ENCODE measurements at regions not wholly inside any gene's neighbourhood (a gene's known extent, or its start where the extent isn't known, plus 50 kb on each side); places are given as distances from the start of the nearest gene placed in this dataset.

DNA sequence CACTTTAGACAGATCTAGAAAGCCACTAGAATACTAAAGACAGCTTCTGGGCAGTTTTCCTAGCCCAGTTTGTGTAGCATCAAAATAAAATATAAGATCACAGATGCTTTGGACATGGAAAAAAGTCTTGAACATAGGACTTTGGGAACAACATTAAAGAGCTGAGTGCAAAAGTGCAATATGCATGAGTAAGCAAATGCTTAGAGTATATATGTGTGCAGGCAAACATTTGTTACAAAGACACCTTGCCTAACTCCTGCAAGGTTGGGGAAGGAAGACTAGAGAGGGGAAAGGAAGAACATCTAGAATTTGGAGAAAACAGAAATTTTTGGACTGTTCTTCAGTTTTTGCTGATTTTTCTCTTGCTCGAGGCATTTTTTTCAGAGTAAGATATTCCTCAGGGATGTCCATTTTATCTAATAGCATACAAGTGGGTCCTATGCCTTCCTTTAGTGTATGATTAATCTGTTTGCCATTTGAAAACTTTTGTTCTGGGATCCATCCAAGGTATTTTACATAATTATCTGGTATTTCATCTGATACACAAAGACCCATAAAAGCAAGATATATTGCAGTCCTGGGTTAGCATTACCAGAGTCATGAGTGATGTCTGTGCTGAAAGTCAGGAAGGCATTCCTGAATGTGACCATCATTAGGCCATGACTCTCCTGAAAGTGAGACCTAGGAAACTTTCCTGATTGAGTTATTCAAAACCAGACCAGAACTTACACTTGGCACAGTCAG lies 142.0 kb upstream of the RGMB start:
- Mint-ChIP-seq H3K27ac (ENCODE audit: unreplicated experiment) (no peak overlapping the region), H3K4me3 (ENCODE audit: unreplicated experiment) (no peak overlapping the region), H3K36me3 (ENCODE audit: unreplicated experiment) (peaks cover 6% of the 10 kb centered on the region), H3K27me3 (ENCODE audit: unreplicated experiment) (no peaks in the 10 kb centered on the region), H3K4me1 (ENCODE audit: unreplicated experiment) (peaks cover 28% of the 10 kb centered on the region), H3K9me3 (ENCODE audit: unreplicated experiment) (peaks cover 16% of the 10 kb centered on the region)
- DNase-seq (ENCODE audit: extremely low spot score, unreplicated experiment), result no peak
- TF ChIP-seq, protein P1, sequence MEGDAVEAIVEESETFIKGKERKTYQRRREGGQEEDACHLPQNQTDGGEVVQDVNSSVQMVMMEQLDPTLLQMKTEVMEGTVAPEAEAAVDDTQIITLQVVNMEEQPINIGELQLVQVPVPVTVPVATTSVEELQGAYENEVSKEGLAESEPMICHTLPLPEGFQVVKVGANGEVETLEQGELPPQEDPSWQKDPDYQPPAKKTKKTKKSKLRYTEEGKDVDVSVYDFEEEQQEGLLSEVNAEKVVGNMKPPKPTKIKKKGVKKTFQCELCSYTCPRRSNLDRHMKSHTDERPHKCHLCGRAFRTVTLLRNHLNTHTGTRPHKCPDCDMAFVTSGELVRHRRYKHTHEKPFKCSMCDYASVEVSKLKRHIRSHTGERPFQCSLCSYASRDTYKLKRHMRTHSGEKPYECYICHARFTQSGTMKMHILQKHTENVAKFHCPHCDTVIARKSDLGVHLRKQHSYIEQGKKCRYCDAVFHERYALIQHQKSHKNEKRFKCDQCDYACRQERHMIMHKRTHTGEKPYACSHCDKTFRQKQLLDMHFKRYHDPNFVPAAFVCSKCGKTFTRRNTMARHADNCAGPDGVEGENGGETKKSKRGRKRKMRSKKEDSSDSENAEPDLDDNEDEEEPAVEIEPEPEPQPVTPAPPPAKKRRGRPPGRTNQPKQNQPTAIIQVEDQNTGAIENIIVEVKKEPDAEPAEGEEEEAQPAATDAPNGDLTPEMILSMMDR (IDR thresholded peaks at IDR 0.05), result no peak

DNA sequence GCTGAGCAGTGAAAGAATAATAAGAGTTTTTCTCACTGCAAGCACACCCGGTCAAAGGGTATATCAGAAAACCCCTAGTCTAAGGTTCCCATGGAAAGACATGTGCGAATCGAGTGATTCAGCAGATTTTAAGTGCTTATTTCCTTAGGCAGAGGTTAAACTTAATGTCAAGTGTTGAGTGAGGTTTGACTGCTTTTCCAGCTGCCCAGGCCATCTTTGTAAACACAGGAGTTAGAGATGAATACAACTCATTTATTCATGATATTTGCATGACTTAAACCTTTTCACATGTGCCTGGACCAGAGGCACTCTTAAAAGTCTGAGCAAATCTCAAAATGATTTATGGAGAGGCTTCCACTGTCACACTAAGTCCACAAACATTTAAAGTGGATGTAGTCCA lies 137.8 kb upstream of the RGMB start:
- no peak for DNase-seq (ENCODE audit: extremely low spot score, unreplicated experiment)
- Mint-ChIP-seq H3K27me3 (ENCODE audit: unreplicated experiment) (no peaks in the 10 kb centered on the region), H3K27ac (ENCODE audit: unreplicated experiment) (peak overlapping the region; percentile 80), H3K4me3 (ENCODE audit: unreplicated experiment) (no peak overlapping the region), H3K9me3 (ENCODE audit: unreplicated experiment) (no peaks in the 10 kb centered on the region), H3K4me1 (ENCODE audit: unreplicated experiment) (peaks cover 45% of the 10 kb centered on the region), H3K36me3 (ENCODE audit: unreplicated experiment) (no peaks in the 10 kb centered on the region)
- TF ChIP-seq, protein P1 (IDR thresholded peaks at IDR 0.05), result no peak

DNA sequence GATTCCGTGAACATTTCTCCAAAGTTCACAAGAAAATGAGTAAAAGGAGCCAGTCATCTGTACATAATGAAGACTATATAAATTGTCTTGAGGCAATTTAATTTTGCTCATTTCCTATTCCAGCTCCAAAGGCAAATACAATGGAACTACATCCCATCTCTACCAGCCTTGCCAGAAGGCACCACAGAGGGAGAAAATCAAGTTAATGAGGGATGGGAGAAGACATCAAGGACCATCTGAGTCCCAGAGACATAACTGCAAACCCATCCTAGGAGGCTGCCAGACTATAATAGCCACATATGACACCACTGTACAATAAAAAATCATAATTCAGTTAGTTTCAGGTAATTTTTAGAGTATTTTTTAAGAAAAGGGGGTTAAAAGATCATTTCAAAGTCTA lies 136.3 kb upstream of the RGMB start:
- TF ChIP-seq, protein P1 (IDR thresholded peaks at IDR 0.05), result no peak
- Mint-ChIP-seq H3K27me3 (ENCODE audit: unreplicated experiment) (no peaks in the 10 kb centered on the region), H3K36me3 (ENCODE audit: unreplicated experiment) (no peaks in the 10 kb centered on the region), H3K4me3 (ENCODE audit: unreplicated experiment) (no peak overlapping the region), H3K4me1 (ENCODE audit: unreplicated experiment) (peaks cover 44% of the 10 kb centered on the region), H3K9me3 (ENCODE audit: unreplicated experiment) (no peaks in the 10 kb centered on the region), H3K27ac (ENCODE audit: unreplicated experiment) (no peak overlapping the region)
- no peak for DNase-seq (ENCODE audit: extremely low spot score, unreplicated experiment)

DNA sequence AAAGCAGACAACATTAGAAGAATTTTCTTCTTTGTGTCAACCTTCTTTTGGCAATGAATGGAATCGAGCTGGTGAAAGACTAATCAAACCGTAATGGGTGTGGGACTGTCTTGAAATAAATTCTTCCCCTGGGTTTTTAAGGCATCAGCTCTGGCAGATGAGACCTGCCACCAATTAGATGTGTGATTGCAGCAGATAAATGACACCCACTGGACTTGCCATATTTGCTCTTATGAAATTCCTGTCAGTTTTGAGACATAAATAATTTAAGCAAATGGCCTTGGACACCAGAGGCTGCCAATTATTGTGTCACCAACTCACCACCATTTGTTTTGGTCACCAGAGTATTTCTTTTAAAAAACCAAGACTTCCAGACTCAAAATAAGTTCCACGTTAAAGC lies 135.9 kb upstream of the RGMB start:
- no peak for DNase-seq (ENCODE audit: extremely low spot score, unreplicated experiment)
- no peak overlapping the region for H3K27ac Mint-ChIP-seq (ENCODE audit: unreplicated experiment)
- peaks cover 44% of the 10 kb centered on the region for H3K4me1 Mint-ChIP-seq (ENCODE audit: unreplicated experiment)
- no peaks in the 10 kb centered on the region for H3K27me3 Mint-ChIP-seq (ENCODE audit: unreplicated experiment)
- no peak overlapping the region for H3K4me3 Mint-ChIP-seq (ENCODE audit: unreplicated experiment)
- no peaks in the 10 kb centered on the region for H3K9me3 Mint-ChIP-seq (ENCODE audit: unreplicated experiment)
- TF ChIP-seq, protein P1 (IDR thresholded peaks at IDR 0.05), result no peak
- H3K36me3 Mint-ChIP-seq (ENCODE audit: unreplicated experiment), result no peaks in the 10 kb centered on the region

DNA sequence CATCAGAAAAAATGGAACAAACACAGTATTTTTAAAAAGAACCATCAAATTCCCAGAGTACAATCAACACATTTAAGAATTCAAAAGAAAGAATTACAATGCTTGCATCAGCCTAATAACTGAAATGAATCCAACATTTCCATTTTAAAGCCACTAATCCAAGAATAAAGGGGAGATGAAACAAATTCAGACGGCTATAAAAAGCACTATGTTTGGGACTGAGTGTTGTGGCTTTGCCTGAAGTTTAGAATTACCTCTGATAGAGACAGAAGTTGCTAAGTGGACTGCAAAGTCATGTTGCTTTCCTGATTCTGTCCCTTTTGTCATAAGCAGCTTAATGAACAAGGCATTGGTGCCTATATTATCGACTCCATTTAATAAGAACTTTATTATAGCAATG lies 135.4 kb upstream of the RGMB start:
- H3K4me3 Mint-ChIP-seq (ENCODE audit: unreplicated experiment), result no peak overlapping the region

More for the DNA sequence above, 135.4 kb upstream of the RGMB start:
- TF ChIP-seq, protein P1 (IDR thresholded peaks at IDR 0.05), result no peak
- Mint-ChIP-seq H3K4me1 (ENCODE audit: unreplicated experiment) (peaks cover 44% of the 10 kb centered on the region), H3K27ac (ENCODE audit: unreplicated experiment) (no peak overlapping the region), H3K27me3 (ENCODE audit: unreplicated experiment) (no peaks in the 10 kb centered on the region), H3K9me3 (ENCODE audit: unreplicated experiment) (no peaks in the 10 kb centered on the region), H3K36me3 (ENCODE audit: unreplicated experiment) (no peaks in the 10 kb centered on the region)
- DNase-seq (ENCODE audit: extremely low spot score, unreplicated experiment), result no peak

All from osteocyte (in vitro differentiated cells).